Psoas muscle (tissue), 7 donors: ENCODE measurements at regions not wholly inside any gene's neighbourhood (a gene's known extent, or its start where the extent isn't known, plus 50 kb on each side); places are given as distances from the start of the nearest gene placed in this dataset.

Experiments
- ATAC-seq, 4 donors: fragments of 200-7000 bp; cut with Tn5 transposase; one replicate each; pipeline ENCODE4 v1.9.1; 2020; ENCODE audit warnings: moderate library complexity in 3 of 4, mild to moderate bottlenecking in 2 of 4
- DNase-seq, 2 donors: peaks; one replicate each; pipeline ENCODE4 v3.0.0-alpha.2; 2020
- H3K27ac ChIP-seq: fragments of 200-600 bp; one replicate; pipeline ENCODE4 v1.8.0; 2022
- H3K27me3 ChIP-seq, 3 donors: fragments of 200-600 bp in 1 of 3; one replicate each; pipeline versions ENCODE4 v1.6.1 to v1.8.0; 2013 to 2022; ENCODE audit warnings: low read length in 2 of 3, mild to moderate bottlenecking in 2 of 3, moderate library complexity in 1 of 3; ENCODE audit not compliant: insufficient read depth in 3 of 3
- H3K36me3 ChIP-seq, 2 donors: fragments of 200-600 bp in 1 of 2; one replicate each; pipeline versions ENCODE4 v1.6.1 to v1.8.0; 2013 to 2022; ENCODE audit warnings: low read depth in 1 of 2, mild to moderate bottlenecking in 1 of 2, moderate library complexity in 1 of 2; ENCODE audit not compliant: insufficient read depth in 1 of 2
- H3K4me1 ChIP-seq: fragments of 200-600 bp; one replicate; pipeline ENCODE4 v1.8.0; 2022
- H3K4me3 ChIP-seq: fragments of 200-600 bp; one replicate; pipeline ENCODE4 v1.8.0; 2022; ENCODE audit warnings: mild to moderate bottlenecking
- H3K9me3 ChIP-seq: fragments of 200-600 bp; one replicate; pipeline ENCODE4 v1.8.0; 2022
- CTCF ChIP-seq: fragments of 200-600 bp; IDR thresholded peaks from one replicate; pipeline ENCODE4 v1.8.0; 2022; ENCODE audit warnings: antibody characterized with exemption
- WGBS, 3 donors: extraction: QIAGEN DNeasy Blood & Tissue Kit; methylation state at CpG; one replicate each; pipeline versions ENCODE4 v1.1.6 to v1.1.7; 2013; 5-methylcytosine and 5-hydroxymethylcytosine counted together
- intact Hi-C, 2 donors: fragments of 100-400 bp; cut with DNase I; formaldehyde crosslinking; loops; one replicate each; pipeline versions ENCODE4 v1.11.0 to v1.14.2; 2022
- donor health status: healthy with polysubstance abuse.
- donor health status: DM: no; HTN: no; CAD: no; lungs with moderate emphysema.
- donor health status: Bipolar disorder and iron deficiency.
- donor health status: healthy.
- donor health status: DM: yes; HTN: yes; CAD: no.
- donor health status: DM: no; HTN: no; CAD: no.
- donor health status: DM: yes; HTN: yes; CAD: no.

GRCh38 chr5:21694567-21694966 is 1158.6 kb downstream of the CDH12 start:
- Histone ChIP-seq H3K27ac (no peak overlapping the region), H3K4me3 (no peak overlapping the region), H3K36me3 (no peaks in the 10 kb centered on the region), H3K9me3 (no peaks in the 10 kb centered on the region), H3K27me3 (no peaks in the 10 kb centered on the region), H3K4me1 (no peaks in the 10 kb centered on the region)
- no peak for TF ChIP-seq CTCF
- DNase-seq (no peak), ATAC-seq (no peak)
- WGBS, 3 donors: 91 to 97% (median 93%) methylated on average over 2 of the region's 2 CpGs
- intact Hi-C loops: no loop called here

GRCh38 chr5:21693591-21693990 is 1159.6 kb downstream of the CDH12 start:
- TF ChIP-seq CTCF: no peak
- no peak overlapping the region for H3K4me3 ChIP-seq
- DNase-seq (no peak), ATAC-seq (no peak)
- H3K36me3 ChIP-seq: no peaks in the 10 kb centered on the region
- intact Hi-C loops: no loop called here
- no peaks in the 10 kb centered on the region for H3K27me3 ChIP-seq
- no peaks in the 10 kb centered on the region for H3K4me1 ChIP-seq
- H3K27ac ChIP-seq: no peak overlapping the region
- no peaks in the 10 kb centered on the region for H3K9me3 ChIP-seq

GRCh38 chr5:21689587-21689986 is 1163.6 kb downstream of the CDH12 start:
- no peak for ATAC-seq
- no peak overlapping the region for H3K27ac ChIP-seq
- no peaks in the 10 kb centered on the region for H3K9me3 ChIP-seq
- no peak overlapping the region for H3K4me3 ChIP-seq
- TF ChIP-seq CTCF: no peak
- DNase-seq: no peak
- intact Hi-C loops: no loop called here
- H3K27me3 ChIP-seq: no peaks in the 10 kb centered on the region
- H3K4me1 ChIP-seq: no peaks in the 10 kb centered on the region
- H3K36me3 ChIP-seq: no peaks in the 10 kb centered on the region
- whole genome bisulfite sequencing, 3 donors: 15 to 32% (median 16%) methylated on average over 3 of the region's 3 CpGs

GRCh38 chr5:21688655-21689054 is 1164.5 kb downstream of the CDH12 start:
- 82 to 100% (median 83%) methylated on average over 1 of the region's 1 CpG for WGBS, 3 donors
- H3K27ac ChIP-seq: no peak overlapping the region
- intact Hi-C loops: no loop called here
- no peak for ATAC-seq
- H3K4me1 ChIP-seq: no peaks in the 10 kb centered on the region
- no peak overlapping the region for H3K4me3 ChIP-seq
- no peaks in the 10 kb centered on the region for H3K27me3 ChIP-seq
- no peak for DNase-seq
- H3K9me3 ChIP-seq: no peaks in the 10 kb centered on the region
- TF ChIP-seq CTCF: no peak
- H3K36me3 ChIP-seq: no peaks in the 10 kb centered on the region

GRCh38 chr5:21687621-21688020 is 1165.5 kb downstream of the CDH12 start:
- Histone ChIP-seq H3K4me3 (no peak overlapping the region), H3K9me3 (no peaks in the 10 kb centered on the region), H3K27ac (no peak overlapping the region), H3K36me3 (no peaks in the 10 kb centered on the region), H3K27me3 (no peaks in the 10 kb centered on the region), H3K4me1 (no peaks in the 10 kb centered on the region)
- intact Hi-C loops: no loop called here
- no peak for DNase-seq
- TF ChIP-seq CTCF: no peak
- no peak for ATAC-seq
- WGBS, 3 donors: 73 to 79% (median 76%) methylated on average over 5 of the region's 5 CpGs
